Kidney epithelial cell (primary cell): ENCODE measurements at regions not wholly inside any gene's neighbourhood (a gene's known extent, or its start where the extent isn't known, plus 50 kb on each side); places are given as distances from the start of the nearest gene placed in this dataset.

Source experiments
- DNase-seq: peaks from one replicate; pipeline ENCODE4 v3.0.0-alpha.2; 2010; ENCODE audit warnings: low read depth
- H3K27me3 ChIP-seq: 2 replicates; pipeline ENCODE4 v1.6.0; 2011; ENCODE audit warnings: low read length; ENCODE audit not compliant: control insufficient read depth, insufficient read depth
- H3K36me3 ChIP-seq: 2 replicates; pipeline ENCODE4 v1.5.1; 2011; ENCODE audit warnings: low read length; ENCODE audit not compliant: control insufficient read depth, insufficient read depth
- H3K4me3 ChIP-seq: 2 replicates; pipeline ENCODE4 v1.5.1; 2011; ENCODE audit warnings: low read depth, mild to moderate bottlenecking, control low read depth, low read length
- CTCF ChIP-seq: IDR thresholded peaks from 2 replicates; pipeline ENCODE4 v1.5.1; 2011; ENCODE audit warnings: mild to moderate bottlenecking, moderate library complexity, low read length, control low read depth, inconsistent platforms; ENCODE audit not compliant: insufficient read depth, poor library complexity, severe bottlenecking

DNA sequence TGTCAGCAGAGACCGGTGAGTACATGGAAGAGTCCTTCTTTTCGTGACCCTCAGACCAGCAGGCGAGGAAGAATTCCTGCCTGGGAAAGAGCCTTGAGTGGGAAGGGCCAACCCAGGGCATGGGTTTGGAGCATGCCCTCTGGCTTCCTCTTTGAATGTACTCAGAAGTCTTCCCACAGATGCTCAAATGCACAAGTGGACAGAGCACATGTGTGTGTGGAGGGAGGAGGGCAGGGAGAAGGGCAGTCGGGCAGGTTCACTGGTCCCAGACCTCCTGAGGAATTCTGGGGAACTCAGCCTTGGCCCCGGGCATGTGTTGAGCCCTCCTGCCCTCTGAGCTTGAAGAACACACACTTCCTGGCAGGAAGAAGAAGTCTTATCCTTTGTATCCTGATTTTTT lies 63.2 kb upstream of the HELT start:
- TF ChIP-seq CTCF: no peak
- Histone ChIP-seq H3K4me3 (no peak overlapping the region), H3K36me3 (no peaks in the 10 kb centered on the region), H3K27me3 (no peaks in the 10 kb centered on the region)
- no peak for DNase-seq

GRCh38 chr4:184955636-184956035 lies 62.7 kb upstream of the HELT start:
- Histone ChIP-seq H3K36me3 (no peaks in the 10 kb centered on the region), H3K4me3 (no peak overlapping the region), H3K27me3 (no peaks in the 10 kb centered on the region)
- TF ChIP-seq CTCF: no peak
- no peak for DNase-seq

DNA sequence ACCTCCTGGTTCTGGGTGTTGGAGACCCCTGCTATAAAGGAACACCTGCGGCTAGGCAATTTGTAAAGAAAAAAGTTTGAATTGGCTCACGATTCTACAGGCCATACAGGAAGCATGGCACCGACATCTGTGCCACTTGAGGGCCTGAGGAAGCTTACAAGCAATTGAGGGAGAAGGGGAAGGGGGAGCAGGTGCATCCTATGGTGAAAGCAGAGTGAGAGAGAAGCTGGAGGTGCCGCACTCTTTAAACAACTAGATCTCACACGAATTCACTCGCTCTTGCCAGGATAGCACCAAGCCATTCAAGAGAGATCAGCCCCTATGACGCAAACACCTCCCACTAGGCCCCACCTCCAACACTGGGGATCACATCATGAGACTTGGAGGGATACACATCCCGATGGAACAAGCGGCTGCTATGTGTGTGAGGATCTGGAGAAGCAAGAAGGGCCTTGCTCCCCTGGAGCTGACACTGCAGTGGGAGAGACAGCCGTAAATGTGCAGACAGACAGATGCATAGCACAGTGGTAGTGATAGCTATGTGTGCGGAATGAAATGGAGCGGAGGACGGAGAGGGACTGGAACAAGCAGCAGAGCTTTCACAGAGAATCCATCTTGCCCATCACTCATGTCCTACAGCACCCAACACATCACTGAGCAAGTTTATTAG lies 60.7 kb upstream of the HELT start:
- TF ChIP-seq CTCF: no peak
- no peak for DNase-seq
- no peaks in the 10 kb centered on the region for H3K36me3 ChIP-seq
- no peak overlapping the region for H3K4me3 ChIP-seq
- H3K27me3 ChIP-seq: no peaks in the 10 kb centered on the region

GRCh38 chr4:184958127-184958922 lies 60.0 kb upstream of the HELT start:
- DNase-seq: no peak
- TF ChIP-seq CTCF: no peak
- Histone ChIP-seq H3K4me3 (no peak overlapping the region), H3K36me3 (no peaks in the 10 kb centered on the region), H3K27me3 (no peaks in the 10 kb centered on the region)

DNA sequence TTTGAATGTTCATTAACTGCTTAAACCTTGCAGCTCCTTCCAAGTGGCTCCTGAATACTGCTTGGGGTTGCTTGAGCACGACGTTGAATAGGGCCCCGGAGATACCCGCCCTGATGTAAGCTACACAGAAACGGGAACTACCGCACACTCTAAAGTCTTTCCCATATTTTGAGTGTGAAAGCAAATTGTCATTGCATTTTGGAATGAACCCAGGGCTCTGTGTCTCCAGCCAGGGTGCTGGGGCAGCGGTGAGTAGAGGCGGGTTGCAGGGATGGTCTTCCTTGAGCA lies 59.4 kb upstream of the HELT start:
- Histone ChIP-seq H3K4me3 (no peak overlapping the region), H3K27me3 (no peaks in the 10 kb centered on the region), H3K36me3 (no peaks in the 10 kb centered on the region)
- no peak for DNase-seq
- no peak for TF ChIP-seq CTCF

- no peak for TF ChIP-seq CTCF
- DNase-seq: no peak
- no peaks in the 10 kb centered on the region for H3K36me3 ChIP-seq
- H3K4me3 ChIP-seq: no peak overlapping the region
- H3K27me3 ChIP-seq: no peaks in the 10 kb centered on the region
These were observed 59.0 kb upstream of the HELT start for GRCh38 chr4:184959309-184959708.
